ENCODE measurements at regions not wholly inside any gene's neighbourhood (a gene's known extent, or its start where the extent isn't known, plus 50 kb on each side); places are given as distances from the start of the nearest gene placed in this dataset.
"Not testable (repeated sequence)": the region's sequence is repeated elsewhere in the genome, so short reads cannot be mapped to it uniquely, and the experiment has no call there.

DNA sequence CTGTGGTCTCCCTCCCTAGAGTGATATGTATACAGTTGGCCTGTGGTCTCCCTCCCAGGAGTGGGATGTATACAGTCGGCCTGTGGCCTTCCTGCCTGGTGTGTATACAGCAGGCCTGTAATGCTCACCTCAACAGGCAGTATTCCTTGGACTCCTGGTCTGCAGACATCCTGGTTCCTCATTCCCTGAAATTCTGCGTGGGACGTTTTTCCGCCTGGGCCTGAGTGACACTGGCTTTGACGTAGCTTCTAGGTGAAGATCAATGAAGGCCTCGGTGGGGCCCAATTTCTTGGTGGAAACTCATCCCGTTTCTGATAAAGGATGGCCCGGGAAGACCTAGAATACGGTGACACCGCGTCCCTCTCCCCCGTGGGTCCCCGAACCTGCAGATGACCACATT, 98.7 kb upstream of the PPP2R3B start:
- DNase-seq (ENCODE audit: low spot score in 2 of 2): no peak
- TF ChIP-seq, protein P1, sequence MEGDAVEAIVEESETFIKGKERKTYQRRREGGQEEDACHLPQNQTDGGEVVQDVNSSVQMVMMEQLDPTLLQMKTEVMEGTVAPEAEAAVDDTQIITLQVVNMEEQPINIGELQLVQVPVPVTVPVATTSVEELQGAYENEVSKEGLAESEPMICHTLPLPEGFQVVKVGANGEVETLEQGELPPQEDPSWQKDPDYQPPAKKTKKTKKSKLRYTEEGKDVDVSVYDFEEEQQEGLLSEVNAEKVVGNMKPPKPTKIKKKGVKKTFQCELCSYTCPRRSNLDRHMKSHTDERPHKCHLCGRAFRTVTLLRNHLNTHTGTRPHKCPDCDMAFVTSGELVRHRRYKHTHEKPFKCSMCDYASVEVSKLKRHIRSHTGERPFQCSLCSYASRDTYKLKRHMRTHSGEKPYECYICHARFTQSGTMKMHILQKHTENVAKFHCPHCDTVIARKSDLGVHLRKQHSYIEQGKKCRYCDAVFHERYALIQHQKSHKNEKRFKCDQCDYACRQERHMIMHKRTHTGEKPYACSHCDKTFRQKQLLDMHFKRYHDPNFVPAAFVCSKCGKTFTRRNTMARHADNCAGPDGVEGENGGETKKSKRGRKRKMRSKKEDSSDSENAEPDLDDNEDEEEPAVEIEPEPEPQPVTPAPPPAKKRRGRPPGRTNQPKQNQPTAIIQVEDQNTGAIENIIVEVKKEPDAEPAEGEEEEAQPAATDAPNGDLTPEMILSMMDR (IDR thresholded peaks at IDR 0.05): no peak
- TF ChIP-seq POLR2A (IDR thresholded peaks at IDR 0.05): no peak
- 85% methylated on average over 13 of the region's 13 CpGs for WGBS, 2 donors
- intact Hi-C loops (cut with DNase I; ENCODE audit: low total_unique reads): no loop called here
- H3K4me3 ChIP-seq (ENCODE audit: low read depth, poor library complexity, severe bottlenecking): no peak overlapping the region

DNA sequence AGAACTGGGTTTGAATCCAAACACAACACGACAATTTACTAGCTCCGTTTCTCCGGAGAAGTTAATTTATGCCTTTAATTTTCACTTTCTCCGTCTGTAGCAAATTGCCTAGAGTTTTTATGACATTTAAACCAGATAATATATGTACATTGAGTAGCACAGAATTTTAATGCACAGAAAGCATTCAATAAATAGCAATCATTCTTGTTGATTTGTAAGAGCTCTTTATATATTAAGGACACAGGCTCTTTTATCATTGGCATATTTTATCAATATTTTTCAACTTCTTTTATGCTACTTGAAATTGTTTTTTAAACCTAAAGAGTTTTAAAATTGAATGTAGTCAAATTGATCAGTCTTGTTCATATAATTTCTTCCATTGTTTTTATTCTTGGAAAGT, 99.6 kb upstream of the PPP2R3B start:
- H3K4me3 ChIP-seq (ENCODE audit: low read depth, poor library complexity, severe bottlenecking): no peak overlapping the region

DNA sequence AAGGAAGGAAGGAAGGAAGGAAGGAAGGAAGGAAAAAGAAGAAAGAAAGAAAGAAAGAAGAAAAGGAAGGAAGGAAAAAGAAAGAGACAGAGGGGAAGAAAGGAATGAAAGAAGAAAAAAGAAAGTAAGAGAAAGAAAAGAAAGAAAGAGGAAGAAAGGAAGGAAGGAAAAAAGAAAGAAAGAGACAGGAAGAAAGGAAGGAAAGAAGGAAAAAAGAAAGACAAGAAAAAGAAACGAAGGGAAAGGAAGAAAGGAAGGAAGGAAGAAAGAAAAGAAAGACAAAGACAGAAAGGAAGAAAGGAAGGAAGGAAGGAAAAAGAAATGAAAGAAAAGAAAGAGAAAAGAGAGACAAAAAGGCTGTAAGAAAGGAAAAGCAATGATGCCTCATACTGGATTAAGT, 101.1 kb upstream of the PPP2R3B start:
- 70 to 76% methylated on average over 1 of the region's 1 CpG for WGBS, 2 donors
- no peak for TF ChIP-seq POLR2A (IDR thresholded peaks at IDR 0.05)
- TF ChIP-seq, protein P1 (IDR thresholded peaks at IDR 0.05): no peak
- intact Hi-C loops (cut with DNase I; ENCODE audit: low total_unique reads): no loop called here
- no peak for DNase-seq (ENCODE audit: low spot score in 2 of 2)
- H3K4me3 ChIP-seq (ENCODE audit: low read depth, poor library complexity, severe bottlenecking): no peak overlapping the region

More for the DNA sequence above, 99.6 kb upstream of the PPP2R3B start:
- WGBS, 2 donors: 90 to 91% methylated on average over 4 of the region's 4 CpGs
- intact Hi-C loops (cut with DNase I; ENCODE audit: low total_unique reads): no loop called here
- TF ChIP-seq, protein P1 (IDR thresholded peaks at IDR 0.05): no peak
- no peak for TF ChIP-seq POLR2A (IDR thresholded peaks at IDR 0.05)
- DNase-seq (ENCODE audit: low spot score in 2 of 2): no peak

DNA sequence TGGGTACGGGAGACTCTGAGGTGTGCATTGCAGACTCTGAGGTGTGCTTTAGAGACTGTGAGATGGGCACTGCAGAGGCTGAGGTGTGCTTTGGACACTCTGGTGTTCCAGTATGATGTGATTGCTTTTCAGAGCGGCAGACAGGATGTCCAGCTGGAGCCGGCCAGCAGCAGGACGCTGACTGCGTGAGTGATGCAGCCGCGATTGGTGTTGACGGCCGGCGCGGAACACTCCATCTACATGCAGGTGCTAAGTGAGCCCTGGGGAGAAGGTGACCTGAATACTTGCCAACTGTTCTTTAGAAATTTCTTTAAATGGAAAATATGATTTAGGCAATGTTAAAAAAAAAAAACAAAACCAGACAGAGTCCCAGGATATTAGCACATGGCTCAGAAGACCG, 103.1 kb upstream of the PPP2R3B start:
- no peak for DNase-seq (ENCODE audit: low spot score in 2 of 2)
- 81 to 83% methylated on average over 12 of the region's 12 CpGs for WGBS, 2 donors
- intact Hi-C loops (cut with DNase I; ENCODE audit: low total_unique reads): no loop called here
- H3K4me3 ChIP-seq (ENCODE audit: low read depth, poor library complexity, severe bottlenecking): no peak overlapping the region
- no peak for TF ChIP-seq POLR2A (IDR thresholded peaks at IDR 0.05)
- TF ChIP-seq, protein P1 (IDR thresholded peaks at IDR 0.05): no peak

DNA sequence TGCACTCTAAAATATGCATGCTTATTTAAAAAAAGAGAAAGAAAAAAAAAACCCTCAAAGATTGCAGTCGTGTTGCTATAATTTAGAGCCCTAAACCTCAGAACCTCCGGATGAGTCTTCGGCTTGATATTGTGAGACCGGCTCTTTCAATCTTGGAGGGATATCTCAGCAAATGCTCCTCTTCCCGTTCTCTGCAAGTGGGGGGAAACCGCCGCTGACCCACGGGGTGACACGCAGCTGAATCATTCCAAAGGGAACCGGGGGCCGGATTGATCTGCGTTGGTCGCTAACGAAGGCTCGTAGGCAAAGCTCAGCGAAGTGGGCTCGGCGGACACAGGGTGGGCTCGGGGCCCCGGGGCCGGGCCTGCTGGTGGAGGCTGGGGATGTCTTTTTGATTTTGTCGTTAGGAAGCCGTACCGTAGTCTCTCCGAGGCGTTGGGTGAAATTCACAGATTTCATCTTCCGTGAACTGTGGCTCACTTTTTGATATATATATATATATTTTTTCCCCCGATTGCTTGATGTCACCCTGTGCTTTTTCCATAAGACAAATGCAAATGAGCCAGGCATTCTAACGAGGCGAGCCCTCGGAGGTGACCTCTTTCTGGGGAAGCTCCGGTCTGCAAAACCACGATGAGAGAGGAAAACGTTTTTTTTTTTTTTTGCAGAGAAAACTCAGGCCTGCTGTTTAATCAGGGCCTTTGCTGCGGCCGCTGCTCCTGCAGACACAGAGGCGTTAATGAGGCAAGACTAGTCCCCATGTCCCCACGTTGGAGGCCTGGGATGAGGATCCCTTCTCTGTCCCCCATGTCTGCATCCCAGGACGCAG, 110.7 kb upstream of the PPP2R3B start:
- peak in 1 of 2 donors; percentile 77 for DNase-seq (ENCODE audit: low spot score in 2 of 2)
- TF ChIP-seq, protein P1 (IDR thresholded peaks at IDR 0.05): no peak
- no peak for TF ChIP-seq POLR2A (IDR thresholded peaks at IDR 0.05)
- no peak overlapping the region for H3K4me3 ChIP-seq (ENCODE audit: low read depth, poor library complexity, severe bottlenecking)
- intact Hi-C loops (cut with DNase I; ENCODE audit: low total_unique reads): no loop called here
- WGBS, 2 donors: 62% methylated on average over 39 of the region's 39 CpGs

DNA sequence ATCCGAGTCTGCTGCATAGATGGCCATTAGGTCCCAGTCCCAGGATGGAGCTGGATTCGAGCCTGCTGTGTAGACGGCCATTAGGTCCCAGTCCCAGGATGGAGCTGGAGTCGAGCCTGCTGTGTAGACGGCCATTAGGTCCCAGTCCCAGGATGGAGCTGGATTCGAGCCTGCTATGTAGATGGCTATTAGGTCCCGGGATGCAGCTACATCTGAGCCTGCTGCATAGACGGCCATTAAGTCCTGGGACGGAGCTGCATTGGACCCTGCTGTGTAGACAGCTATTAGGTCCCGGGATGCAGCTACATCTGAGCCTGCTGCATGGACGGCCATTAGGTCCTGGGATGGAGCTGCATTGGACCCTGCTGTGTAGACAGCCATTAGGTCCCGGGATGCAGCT, 112.2 kb upstream of the PPP2R3B start:
- intact Hi-C loops (cut with DNase I; ENCODE audit: low total_unique reads); H3K4me3 ChIP-seq (ENCODE audit: low read depth, poor library complexity, severe bottlenecking): not testable (repeated sequence)
- peak in 1 of 2 donors; percentile 54 for DNase-seq (ENCODE audit: low spot score in 2 of 2)

More for the DNA sequence above, 112.2 kb upstream of the PPP2R3B start:
- WGBS, 2 donors: 87 to 89% methylated on average over 10 to 12 of the region's 12 CpGs

All from lower leg skin (tissue), 4 donors.